ENCODE measurements at regions not wholly inside any gene's neighbourhood (a gene's known extent, or its start where the extent isn't known, plus 50 kb on each side); places are given as distances from the start of the nearest gene placed in this dataset.

DNA sequence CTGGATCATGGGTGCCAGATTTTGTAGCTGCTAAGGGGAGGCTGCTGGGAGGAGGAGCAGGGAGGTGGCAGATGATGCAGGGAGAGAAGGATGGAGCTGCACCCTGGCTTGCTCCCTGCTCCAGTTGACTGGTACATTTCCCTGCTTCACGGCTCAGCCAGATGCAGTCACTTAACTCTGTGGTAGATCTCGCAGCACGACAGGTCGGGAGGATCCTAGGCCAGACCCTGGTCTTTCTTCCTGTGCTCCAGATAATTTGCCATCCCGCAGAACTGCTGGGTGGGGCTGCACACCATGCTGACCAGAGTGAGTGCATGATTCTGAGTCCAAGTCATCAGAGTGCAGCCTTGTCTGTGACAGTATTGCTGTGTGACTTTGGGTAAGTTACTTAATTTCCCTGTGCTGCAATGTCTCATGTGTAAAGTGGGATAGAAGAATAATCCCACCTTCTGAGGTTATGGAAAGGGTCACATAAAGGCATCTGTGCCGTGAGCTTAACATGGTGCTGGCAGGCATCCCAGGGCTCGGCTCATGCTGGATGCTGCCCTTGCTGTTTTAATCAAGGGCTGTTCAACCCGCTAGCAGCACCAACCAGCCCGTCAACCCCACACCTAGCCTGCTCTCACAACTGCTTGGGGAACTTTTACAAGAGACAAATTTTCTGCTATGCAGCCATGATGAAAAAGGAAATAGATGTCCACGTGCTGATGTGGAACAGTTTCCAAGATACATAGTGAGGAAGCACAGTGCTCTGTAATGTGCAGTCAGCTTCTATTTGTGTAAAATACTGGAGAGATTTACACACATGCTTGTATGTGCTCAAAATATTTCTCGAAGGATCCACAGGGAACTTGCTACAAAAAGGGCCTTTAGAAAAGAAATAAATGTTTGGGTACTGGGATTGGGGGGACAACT is 257.9 kb downstream of the CDH26 start:
- TF ChIP-seq, protein P1, sequence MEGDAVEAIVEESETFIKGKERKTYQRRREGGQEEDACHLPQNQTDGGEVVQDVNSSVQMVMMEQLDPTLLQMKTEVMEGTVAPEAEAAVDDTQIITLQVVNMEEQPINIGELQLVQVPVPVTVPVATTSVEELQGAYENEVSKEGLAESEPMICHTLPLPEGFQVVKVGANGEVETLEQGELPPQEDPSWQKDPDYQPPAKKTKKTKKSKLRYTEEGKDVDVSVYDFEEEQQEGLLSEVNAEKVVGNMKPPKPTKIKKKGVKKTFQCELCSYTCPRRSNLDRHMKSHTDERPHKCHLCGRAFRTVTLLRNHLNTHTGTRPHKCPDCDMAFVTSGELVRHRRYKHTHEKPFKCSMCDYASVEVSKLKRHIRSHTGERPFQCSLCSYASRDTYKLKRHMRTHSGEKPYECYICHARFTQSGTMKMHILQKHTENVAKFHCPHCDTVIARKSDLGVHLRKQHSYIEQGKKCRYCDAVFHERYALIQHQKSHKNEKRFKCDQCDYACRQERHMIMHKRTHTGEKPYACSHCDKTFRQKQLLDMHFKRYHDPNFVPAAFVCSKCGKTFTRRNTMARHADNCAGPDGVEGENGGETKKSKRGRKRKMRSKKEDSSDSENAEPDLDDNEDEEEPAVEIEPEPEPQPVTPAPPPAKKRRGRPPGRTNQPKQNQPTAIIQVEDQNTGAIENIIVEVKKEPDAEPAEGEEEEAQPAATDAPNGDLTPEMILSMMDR (IDR thresholded peaks at IDR 0.05): no peak
- TF ChIP-seq, protein P2, sequence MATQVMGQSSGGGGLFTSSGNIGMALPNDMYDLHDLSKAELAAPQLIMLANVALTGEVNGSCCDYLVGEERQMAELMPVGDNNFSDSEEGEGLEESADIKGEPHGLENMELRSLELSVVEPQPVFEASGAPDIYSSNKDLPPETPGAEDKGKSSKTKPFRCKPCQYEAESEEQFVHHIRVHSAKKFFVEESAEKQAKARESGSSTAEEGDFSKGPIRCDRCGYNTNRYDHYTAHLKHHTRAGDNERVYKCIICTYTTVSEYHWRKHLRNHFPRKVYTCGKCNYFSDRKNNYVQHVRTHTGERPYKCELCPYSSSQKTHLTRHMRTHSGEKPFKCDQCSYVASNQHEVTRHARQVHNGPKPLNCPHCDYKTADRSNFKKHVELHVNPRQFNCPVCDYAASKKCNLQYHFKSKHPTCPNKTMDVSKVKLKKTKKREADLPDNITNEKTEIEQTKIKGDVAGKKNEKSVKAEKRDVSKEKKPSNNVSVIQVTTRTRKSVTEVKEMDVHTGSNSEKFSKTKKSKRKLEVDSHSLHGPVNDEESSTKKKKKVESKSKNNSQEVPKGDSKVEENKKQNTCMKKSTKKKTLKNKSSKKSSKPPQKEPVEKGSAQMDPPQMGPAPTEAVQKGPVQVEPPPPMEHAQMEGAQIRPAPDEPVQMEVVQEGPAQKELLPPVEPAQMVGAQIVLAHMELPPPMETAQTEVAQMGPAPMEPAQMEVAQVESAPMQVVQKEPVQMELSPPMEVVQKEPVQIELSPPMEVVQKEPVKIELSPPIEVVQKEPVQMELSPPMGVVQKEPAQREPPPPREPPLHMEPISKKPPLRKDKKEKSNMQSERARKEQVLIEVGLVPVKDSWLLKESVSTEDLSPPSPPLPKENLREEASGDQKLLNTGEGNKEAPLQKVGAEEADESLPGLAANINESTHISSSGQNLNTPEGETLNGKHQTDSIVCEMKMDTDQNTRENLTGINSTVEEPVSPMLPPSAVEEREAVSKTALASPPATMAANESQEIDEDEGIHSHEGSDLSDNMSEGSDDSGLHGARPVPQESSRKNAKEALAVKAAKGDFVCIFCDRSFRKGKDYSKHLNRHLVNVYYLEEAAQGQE (IDR thresholded peaks at IDR 0.05; ENCODE audit: insufficient read depth in 1 of 2, low read depth in 2 of 2, low read length in 1 of 2): no peak
- TF ChIP-seq SIN3A (IDR thresholded peaks at IDR 0.05; ENCODE audit: borderline replicate concordance, insufficient read depth, low read depth, low read length) (no peak), POLR2AphosphoS5 (IDR thresholded peaks at IDR 0.05; ENCODE audit: low read depth, low read length) (no peak)

Measured in Panc1 (cell line).